GM19351 (cell line): ENCODE measurements at regions not wholly inside any gene's neighbourhood (a gene's known extent, or its start where the extent isn't known, plus 50 kb on each side); places are given as distances from the start of the nearest gene placed in this dataset.

Source experiments
- ATAC-seq: cut with Tn5 transposase; IDR thresholded peaks from one replicate; pipeline ENCODE4 v1.9.1; 2021; ENCODE audit warnings: mild to moderate bottlenecking, moderate library complexity; ENCODE audit not compliant: unreplicated experiment

DNA sequence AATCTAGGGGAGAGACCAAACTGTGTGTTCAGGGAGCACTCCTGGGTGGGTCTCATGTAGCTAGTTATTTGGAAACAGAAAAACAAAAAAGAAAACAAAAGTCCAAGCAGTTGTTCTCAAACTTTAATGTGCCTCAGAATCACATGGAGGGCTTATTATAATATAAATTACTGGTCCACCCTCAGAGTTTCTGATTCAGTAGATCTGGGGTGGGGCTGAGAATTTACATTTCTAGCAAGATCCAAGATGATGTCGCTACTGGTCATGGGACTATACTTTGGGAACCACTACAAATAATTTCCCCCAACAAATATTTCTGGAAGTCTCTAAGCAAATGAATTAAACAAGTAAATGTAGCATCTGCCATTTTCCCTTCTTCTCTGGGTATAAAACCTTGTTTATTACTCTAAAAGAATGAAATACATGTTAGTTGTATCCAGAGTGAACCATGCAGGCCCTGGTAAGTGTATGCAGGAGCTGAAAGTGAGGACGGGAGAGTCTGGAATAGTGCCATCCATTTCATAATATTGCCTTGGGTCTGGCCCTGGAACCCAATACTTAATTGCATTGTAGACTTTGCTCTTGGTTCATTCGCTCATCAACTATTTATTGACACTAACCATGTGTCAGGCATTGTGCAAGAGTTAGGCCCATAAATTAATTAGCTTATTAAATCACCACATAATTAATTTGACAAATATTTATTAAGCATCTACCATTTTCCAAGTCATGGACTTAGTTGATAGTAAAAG, 490.8 kb downstream of the EPM2A start:
- ATAC-seq: no peak

DNA sequence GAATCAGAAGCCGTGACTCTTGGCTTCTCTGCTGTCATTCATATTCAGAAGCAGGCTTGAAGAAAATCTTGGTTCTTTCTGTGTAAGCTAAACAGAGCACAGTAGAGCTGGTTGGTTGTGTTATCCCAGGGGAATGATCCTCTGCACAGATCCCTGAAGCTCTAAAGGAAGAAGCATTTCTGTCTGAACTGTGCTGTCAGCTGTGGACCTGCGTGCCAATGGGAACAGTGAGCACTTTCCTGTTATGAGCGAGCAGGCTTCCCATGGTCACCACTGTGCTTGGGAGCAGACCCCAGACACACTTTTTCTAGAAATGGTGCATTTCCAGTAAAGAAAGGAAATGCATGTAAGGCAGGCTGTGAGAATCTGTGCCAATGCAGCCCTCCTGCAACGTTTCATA, 490.2 kb downstream of the EPM2A start:
- no peak for ATAC-seq

DNA sequence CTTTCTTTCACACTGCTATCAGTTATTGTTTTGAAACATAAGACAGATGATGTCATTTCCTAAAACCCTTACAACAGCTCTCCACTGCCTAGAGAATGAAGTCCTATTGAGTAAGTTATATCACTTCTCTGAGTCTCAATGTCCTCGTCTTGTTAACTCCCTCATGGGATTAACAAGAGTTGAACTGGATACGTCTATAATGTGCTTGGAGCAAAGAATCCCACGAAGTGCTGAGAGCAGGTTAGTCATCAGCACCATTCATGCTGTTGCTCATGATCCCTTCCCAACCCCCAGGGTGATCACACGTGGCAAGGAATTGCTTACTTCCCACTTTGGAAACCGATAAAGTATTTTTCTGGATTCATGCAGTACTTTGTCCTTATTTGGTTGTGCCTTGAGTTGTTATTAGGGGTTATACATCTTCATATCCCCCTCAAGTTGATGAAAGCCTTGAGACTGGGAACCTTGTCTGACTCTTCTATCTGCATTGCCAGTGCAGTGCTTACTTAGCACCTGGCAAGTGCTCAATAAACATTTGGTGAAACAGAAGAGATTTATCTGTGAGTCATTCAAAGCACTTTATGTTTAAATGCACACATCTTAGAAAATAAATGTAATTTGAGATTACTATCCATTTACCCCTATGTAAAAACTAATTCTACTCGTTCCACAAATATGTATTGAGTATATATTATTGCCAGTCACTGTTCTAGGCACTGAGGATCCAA, 487.5 kb downstream of the EPM2A start:
- ATAC-seq: no peak

DNA sequence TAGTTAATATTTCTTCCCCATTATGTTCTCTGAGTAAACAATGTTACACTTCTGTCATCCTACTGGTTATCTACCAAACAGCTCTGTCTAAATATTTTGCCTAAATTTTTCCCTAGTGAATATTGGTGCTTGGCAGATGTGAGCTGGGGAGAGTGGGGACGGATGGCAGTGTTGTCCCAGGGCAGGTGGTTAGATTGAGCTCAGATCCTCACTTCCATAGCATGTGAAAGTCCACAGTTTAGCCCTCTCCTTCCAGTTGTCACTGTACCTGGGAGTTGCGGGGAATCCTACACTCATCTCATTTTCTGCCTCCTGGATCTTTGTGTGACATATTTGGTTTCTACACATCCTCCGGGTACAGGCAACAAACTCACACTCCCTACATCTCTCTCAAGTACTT, 484.9 kb downstream of the EPM2A start:
- ATAC-seq: no peak

DNA sequence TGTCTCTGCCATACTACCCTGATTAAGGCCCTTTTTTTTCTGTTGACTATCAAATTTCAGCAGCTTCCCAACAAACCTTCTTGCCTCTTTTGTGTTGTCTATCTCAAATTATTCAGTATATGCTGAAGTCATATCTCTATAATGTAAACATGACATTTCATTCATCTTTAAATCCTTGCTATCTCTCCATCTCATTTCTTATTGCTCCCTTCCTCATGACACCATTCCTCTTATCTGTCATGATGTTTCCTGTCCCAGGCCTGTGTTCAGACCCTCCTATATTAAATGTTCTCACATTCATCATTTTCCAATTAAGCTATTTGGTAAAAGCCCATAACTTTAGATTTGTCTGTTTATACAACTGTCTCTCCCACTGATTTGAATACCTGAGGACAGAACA, 482.6 kb downstream of the EPM2A start:
- ATAC-seq: no peak

DNA sequence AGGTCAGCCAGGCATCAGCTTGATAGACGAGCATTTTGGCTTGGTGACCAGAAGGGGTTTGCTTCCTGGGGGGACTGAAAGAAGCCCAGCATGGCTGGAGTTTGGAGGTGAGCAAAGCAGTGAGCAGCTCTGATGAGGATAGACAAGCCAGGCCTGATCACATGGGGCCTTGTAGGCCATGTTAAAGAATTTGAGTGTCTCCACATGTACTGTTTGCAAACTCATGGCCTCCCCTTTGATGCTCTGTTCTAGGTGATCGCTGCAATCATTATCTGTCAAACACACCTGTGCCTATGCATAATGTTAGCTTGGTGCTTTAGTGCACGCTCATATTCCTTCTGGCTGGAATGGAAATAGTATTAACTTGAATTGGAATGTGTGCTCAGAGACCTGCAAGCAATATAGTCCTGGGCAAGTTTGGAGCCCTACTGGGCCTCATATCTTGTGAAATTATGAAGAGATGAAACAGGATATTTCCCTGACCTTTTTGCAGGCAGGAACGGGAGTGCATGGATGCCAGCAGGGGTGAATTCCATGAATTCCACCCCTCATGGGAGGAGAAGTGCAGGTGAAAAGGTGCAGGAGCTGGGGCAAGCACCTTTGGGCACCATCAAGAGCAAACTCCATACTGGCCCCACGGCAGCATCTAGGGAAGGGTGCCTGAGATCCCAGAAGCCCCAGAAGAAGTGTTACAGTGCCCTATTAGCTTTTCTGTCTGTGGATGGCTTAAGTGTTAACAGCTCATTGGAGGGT, 480.5 kb downstream of the EPM2A start:
- ATAC-seq: no peak

DNA sequence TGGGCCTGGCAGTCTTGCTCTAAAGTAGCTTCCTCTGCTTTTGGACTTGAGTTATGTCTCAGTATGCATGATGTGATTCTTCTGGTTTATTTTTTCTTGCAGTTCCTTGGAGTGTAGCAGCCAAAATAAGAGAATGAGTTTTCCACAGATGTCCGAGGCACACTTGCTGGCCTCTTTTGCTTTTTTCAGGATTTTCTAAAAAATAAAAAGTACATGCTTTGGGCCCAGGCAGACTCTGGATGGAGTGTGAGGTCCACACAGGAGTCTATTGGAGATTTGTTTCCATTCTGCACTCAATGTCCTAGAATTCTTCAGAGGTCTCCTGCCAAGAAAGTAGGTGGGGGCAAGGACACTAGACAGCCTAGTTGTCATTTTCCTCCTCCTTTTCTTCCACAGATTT, 477.6 kb downstream of the EPM2A start:
- no peak for ATAC-seq

DNA sequence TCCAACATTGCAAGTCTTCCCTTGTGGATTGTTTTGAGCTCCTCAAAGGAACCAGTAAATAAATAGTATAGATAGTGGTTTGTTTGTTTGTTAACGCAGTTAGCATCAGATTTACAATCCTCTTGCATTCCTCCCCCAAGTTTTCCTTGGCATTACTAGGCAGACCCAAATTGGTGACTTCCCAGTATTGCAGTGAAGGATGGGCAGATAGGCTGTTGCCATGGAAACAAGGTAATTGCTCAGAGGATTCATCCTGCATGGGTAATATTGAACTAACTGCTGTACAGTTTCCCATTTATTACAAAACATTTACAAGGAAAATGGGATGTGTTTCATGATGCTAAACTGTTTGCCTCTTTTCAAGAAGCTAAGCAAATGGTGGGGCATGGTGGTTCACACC, 477.2 kb downstream of the EPM2A start:
- ATAC-seq: no peak

DNA sequence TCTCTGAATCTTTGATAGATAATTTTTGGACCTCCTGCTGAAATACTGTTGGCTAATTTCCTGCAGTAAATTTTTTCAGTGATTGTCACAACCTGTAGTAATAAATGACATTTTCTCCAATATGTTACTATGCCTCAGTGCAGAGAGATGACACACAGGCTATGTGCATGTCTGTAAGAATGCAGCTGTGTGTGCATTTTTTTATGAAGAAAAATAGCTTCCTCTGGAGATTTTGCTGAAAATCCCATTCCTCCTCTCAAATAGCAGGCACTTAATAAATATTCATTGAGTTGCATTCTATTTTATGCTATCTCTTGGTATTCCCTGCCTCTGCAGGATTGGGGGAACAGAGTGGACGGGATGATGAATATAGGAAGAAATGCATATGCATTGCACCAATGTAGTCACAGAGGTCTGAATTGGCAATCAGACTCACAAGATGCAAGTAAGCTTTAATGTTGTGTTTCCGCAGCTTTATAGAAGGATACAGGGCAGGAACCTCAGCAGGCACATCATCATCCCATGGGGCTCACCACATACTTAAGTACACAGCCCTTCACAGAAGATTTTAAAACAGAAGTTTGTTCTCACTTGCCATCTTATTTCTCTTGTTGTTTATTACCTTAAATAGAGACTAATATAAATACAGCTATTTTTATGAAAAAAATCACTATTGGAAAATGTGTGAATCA, 474.7 kb downstream of the EPM2A start:
- no peak for ATAC-seq

DNA sequence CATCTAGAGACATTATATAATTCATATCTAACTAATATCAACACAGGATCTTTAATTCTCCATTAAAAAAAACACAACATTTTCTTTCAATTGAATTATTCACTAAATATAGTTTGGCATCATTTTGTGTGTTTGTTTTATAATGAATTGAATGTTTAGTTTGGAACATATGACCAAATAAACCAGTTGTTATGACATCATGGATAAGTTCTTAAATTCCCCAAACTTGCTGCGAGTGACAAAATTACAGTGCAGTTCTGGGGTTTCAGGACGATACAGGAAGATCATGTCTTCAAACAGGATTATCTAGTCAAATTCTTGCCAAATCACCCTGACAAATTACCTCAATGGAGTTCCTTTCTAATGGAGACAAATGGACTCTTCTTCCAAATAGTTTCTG, 473.6 kb downstream of the EPM2A start:
- no peak for ATAC-seq

DNA sequence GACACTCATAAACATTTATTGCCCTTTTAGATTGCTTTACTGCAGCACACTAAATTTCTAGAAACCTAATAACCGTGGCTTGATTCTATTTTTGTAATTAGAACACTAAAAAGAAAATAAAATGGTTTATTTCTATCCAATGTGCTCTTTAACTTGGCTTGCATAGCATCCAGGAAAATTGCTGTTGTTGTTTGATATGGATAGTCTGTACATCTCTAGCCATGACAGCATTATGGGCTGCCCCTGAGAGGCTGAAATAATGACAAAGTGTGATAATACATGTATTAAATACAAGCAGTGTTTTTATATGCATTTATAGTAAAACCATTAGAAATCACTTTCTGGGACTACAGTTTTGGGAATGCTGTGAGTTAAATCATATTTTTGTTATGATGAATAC, 472.5 kb downstream of the EPM2A start:
- ATAC-seq: no peak

DNA sequence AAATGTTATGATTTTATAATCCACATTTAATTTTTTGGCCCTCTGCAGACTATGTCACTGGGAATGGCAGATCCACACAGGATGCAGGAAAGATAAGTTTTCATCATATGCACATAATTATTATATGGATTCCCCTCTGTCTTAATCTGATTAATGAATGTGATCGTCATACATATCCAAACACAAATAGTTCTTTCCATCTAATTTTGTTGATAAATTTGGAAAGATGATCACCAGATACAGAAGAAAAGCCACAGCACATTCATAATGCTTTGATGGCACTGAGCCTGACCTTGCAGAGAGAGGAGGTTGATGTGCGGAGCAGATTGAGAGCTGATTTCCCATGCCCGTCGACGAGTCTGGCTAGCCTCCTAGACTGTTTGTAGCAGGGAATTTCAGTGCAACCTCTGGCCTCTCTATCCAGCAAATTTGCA, 471.5 kb downstream of the EPM2A start:
- ATAC-seq: no peak

DNA sequence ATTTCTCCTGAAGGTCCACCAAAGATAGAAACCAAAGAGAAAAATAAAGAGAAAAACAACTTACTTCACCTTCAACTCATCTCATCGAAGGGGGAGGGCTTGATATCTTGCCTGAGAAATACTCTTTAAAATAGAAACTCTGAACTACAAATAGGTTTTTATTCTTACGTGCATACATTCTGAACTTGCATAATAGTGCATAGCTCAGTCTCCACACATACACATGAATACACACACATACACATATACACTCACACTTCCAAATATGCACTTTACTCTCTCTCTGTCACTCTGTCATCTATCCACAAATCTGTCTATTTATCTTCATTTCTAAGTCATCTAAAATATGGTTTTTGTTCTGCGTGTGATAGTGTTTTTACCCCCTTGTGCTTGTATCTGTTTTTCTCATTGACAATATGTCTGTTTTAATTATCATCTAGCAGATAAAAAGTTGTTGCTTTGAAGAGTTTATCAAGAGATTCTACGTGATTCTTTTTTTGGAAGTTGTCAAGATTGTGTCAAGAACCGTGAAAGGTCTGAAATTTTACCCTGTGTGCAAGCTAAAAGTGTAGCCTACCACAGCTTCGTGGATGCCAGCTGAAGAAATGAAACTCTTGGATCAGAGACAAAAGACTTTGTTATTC, 468.8 kb downstream of the EPM2A start:
- ATAC-seq: no peak

DNA sequence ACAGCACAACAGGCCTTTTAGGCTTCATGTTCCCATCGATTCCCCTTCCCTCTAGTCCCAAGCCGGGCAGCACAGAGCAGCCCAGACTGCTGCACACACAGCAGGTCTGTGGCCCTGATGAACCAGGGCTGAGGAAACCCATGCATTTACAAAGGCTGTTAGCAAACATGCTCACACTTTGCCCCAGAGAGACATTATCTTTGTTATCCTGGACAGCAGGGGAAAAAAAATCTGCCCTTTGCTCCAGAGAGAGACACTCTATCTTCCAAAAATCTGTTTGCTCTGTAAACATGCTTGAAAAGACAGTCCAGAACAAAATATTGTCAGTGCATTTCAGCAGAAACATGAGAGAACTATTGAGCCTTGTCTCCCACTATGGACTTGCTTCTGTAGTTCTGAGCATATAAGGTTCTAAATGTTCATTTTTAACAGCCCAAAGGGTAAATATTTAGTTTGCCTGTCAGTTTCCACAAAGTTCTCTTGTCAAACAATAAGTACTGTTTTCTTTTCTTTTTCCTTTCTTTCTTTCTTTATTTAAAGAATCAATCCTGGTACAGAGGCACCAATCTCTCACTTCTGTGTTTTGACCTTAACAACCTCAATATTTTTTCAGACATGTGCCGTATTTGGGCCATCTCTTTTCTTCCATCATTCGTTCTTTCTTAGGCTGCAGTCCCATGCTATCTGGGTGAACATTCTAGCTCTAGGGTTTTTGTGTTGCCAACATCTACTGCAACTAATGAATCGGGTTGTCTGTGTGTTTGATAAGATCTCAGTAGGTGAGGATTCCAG, 468.0 kb downstream of the EPM2A start:
- ATAC-seq: no peak

DNA sequence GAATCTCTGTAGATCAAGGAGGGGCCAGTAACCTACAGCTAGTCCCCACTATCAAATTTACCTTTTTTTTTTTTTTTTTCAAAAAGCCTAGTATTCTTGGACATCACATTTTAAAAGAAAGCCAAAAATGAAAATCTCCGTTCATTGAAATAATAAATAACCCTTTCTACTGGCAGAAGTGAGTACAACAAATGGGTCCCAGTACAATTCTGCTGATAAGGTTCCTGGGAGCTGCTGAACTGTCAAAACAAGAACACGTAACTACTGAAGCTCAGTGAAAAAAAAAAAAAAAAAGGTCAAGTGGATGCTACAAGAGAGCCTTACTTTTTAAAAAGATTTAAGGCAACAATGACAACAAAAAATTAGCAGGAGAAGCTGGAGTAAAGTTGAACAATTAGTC, 464.9 kb downstream of the EPM2A start:
- no peak for ATAC-seq

DNA sequence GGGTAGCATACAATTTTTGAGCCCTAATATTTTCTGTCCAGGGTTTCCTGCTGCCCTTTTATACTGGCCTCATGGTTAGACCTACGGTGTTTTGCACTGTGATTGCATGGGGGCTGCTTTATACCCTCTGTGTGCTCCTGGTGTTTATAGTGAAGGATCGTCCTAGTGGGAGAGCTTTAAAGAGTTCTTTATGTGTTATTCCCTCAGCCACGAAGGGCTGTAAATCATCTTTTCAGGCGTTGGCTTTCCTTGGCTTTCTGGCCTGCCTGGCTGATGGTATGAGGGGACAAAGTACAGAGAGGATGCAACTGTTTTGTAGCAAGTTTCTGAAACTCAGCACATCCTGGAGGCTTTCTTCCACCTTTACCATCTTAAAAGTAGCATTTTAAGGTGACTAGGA, 464.3 kb downstream of the EPM2A start:
- ATAC-seq: no peak

DNA sequence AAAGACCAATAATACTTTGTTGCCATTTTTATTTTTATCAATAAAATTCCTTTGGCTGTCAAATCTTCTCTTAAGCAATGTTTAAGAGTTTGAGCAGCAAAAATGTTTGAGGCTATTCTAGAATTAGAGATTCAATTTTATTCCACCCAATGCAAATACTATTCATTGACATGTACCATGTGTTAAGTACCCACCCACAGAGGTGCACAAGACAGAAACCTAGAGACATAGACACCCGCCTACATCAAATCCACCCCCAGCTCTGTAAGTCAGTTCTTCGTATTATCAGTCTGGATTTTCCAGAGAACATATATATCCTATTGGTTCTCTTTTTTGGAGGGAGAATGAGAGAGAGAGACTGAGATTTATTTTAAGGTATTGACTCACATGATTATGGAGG, 463.7 kb downstream of the EPM2A start:
- no peak for ATAC-seq

DNA sequence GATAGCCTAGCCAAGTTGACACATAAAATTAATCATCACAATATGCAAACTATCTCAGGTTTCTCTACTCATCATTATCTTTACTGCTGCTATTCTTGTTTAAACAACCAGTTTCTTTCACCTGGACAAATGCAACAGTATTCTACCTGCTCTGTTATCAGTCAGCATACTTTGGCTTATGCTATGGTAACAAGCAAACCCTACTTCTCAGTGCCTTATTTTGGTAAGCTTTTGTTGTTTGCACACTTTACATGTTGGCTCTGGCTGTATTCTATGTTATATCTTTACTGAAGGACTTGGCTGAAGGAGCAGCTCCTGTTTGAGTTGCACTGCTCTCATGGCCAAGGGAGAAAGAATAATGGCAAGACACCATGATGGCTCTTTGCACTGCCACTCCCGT, 463.1 kb downstream of the EPM2A start:
- ATAC-seq: no peak

DNA sequence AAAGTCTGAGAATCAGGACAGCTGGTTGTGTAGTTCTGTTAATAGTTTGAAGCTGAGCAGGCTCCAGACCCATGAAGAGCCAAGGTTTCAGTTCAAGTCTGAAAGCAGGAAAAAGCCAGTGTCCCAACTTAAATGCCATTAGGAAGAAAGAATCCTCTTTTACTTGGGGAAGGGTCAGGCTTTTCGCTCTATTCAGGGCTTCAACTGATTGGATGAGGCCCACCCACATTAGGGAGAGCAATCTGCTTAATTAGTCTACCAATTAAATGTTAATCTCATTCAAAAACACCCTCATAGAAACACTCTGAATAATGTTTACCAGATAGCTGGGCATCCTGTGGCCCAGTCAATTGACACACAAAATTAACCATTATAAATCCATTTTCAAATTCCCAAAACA, 462.2 kb downstream of the EPM2A start:
- ATAC-seq: no peak

DNA sequence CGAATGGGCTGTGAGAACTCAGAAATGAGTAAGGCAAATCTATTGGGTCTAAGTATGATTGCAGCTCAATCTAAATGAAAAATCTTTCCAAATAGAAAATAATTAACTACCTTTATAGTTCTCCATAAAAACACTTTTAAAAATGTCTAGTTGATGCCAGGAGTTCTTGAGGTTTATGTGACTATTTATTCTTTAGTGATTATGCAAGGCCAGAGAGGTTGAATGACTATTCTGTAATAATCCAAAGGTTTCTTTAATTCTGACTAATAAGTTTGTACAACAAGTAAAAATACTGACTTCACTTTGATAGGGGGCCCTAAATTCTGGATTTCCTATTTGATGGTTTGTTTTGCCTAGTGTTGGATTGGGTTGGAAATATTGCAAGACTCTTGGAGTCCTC, 461.2 kb downstream of the EPM2A start:
- ATAC-seq: no peak
